Skin epidermis (tissue), 12 donors: ENCODE measurements at regions not wholly inside any gene's neighbourhood (a gene's known extent, or its start where the extent isn't known, plus 50 kb on each side); places are given as distances from the start of the nearest gene placed in this dataset.
"Not testable (repeated sequence)": the region's sequence is repeated elsewhere in the genome, so short reads cannot be mapped to it uniquely, and the experiment has no call there.

Source experiments
- H3K27ac ChIP-seq, 21 experiments: fragments of 200-600 bp; sonication (generic) in 11 of 21; one replicate each; pipeline ENCODE4 v1.5.0; 2020; ENCODE audit warnings: mild to moderate bottlenecking in 3 of 21, inconsistent platforms in 2 of 21, moderate library complexity in 2 of 21
- H3K4me3 ChIP-seq, 7 experiments: fragments of 200-600 bp; sonication (generic) in 2 of 7; one replicate each; pipeline ENCODE4 v1.5.0; 2020; ENCODE audit warnings: inconsistent platforms in 2 of 7, mild to moderate bottlenecking in 2 of 7, moderate library complexity in 1 of 7

DNA sequence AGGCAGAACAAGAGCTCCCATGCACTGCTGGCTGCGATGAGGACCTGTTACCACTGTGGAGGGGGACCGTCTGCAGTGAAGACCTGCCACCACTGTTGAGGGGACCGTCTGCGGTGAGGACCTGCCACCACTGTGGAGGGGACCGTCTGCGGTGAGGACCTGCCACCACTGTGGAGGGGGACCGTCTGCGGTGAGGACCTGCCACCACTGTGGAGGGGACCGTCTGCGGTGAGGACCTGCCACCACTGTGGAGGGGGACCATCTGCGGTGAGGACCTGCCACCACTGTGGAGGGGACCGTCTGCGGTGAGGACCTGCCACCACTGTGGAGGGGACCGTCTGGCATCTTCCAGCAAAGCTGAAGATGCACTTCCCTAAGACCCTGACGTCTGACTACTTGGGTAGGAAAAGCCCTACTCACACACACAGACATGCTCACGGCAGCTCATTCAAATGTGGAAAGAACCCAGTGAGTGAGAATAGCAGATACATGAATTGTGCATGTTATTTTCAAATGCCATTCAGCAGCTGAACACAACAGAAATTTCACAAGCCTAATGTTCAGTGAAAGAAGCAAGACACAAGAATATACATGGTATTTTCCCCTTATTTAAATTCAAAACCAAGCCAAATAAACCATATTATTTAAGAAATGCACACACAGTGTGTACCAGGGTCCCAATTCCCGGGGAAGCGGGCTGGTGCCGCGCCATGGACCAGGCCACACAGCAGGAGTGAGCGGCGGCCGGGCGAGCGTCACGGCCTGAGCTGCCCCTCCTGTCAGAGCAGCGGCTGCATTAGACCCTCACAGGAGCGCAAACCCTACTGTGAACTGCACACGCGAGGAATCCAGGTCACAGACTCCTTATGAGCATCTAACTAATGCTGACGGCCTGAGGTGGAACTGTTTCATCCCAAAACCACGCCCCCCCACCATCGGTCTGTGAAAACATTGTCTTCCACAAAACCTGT, 64.2 kb upstream of the METRNL start:
- Histone ChIP-seq H3K4me3 (no peak overlapping the region), H3K27ac (no peak overlapping the region)

GRCh38 chr17:83018658-83019193, 60.7 kb upstream of the METRNL start:
- H3K4me3 ChIP-seq: no peak overlapping the region
- H3K27ac ChIP-seq: no peak overlapping the region

DNA sequence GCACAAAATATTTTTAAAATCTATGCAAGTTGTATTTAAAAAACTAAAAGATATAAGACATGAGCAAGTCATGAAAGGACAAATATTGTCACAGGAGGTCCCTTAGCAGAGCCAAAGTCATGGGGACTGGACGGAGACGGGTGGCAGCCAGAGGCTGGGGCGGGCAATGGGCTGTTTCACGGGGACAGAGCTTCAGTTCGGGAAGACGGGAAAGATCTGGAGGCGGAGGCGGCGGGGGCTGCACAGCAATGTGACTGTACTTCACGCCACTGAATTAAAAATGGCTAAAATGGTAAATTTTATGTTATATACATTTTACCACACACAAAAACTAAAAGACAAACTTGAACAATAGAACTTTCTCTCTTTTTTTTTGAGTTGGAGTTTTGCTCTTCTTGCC, 60.0 kb upstream of the METRNL start:
- Histone ChIP-seq H3K27ac (no peak overlapping the region), H3K4me3 (no peak overlapping the region)

- Histone ChIP-seq H3K4me3 (no peak overlapping the region), H3K27ac (no peak overlapping the region)
Measured at GRCh38 chr17:83024218-83024971, 55.0 kb upstream of the METRNL start.

DNA sequence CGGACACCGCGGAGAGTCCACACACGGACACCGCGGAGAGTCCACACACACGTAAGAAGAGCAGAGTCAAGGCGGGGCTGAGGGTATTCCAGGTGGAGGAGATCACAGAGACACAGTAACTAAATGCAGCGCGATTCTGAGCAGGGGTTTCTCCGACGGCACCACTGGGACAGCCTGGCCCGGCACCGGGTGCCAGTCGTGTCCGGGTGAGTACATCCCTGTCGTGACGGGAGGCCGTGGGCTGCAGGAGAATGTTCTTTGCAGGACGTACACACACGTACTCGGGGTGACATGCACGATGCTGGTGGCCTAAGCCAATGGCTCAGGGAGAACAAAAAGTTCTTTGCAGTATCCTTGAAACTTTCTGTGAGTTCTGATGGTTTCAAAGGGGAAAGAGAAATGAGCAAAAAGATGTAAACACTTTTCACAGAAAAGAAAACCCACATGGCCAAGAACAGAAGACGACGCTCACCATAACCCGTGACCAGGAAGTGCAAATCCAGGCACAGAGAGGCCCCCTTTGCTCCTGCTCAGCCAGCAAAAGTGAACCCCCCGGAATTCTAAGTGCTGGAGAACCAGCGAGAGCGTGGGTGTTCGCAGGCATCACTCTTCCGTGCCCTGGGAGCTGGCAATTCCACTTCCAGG, 53.7 kb upstream of the METRNL start:
- no peak overlapping the region for H3K27ac ChIP-seq

GRCh38 chr17:83026311-83026811, 53.0 kb upstream of the METRNL start:
- Histone ChIP-seq H3K4me3 (no peak overlapping the region), H3K27ac (no peak overlapping the region)

More for the DNA sequence above, 53.7 kb upstream of the METRNL start:
- no peak overlapping the region for H3K4me3 ChIP-seq

- H3K4me3 ChIP-seq, H3K27ac ChIP-seq: not testable (repeated sequence)
Measured at GRCh38 chr17:83026921-83027320, 52.5 kb upstream of the METRNL start.

DNA sequence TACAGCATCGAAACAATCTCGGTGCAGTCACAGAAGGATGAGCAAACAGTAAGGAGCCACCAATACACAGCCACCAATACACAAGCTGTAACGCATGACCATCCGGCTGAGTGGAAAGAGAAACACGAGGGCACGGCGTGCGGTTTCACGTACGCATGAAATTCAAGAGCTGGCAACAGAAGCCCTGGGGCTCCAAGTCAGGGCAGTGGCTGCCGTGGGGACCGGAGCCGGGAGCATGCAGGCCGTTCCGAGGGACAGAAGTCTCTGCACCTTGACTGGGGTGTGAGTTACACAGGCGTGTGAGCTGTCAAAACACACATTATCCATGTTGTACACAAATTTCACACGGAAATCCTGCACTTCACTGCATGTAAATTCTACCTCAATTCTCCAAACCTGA, 50.6 kb upstream of the METRNL start:
- H3K27ac ChIP-seq: no peak overlapping the region
- H3K4me3 ChIP-seq: no peak overlapping the region

DNA sequence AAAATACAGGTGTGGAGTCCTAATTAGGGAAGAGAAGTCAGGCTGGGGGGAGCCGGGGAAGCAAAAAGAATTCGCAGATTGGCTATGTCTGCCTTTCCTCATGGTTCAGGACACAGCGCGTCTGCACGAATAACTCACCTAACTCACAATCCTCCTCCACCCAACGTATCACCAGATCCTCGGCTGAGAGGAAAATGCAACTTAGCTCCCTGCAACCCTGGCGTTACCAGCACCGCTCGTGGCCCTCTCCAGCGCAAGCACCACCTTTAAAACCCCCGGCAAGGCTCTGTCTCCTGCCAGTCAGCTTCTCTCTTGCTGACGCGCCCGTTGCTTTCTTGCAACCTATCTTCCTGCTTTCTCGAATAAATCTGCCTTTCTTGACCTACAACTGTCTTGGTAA, 49.8 kb upstream of the METRNL start:
- H3K27ac ChIP-seq: no peak overlapping the region
- no peak overlapping the region for H3K4me3 ChIP-seq
